Breast epithelium (tissue), 4 donors: ENCODE measurements at regions not wholly inside any gene's neighbourhood (a gene's known extent, or its start where the extent isn't known, plus 50 kb on each side); places are given as distances from the start of the nearest gene placed in this dataset.

Experiments
- DNase-seq, 2 donors: peaks; one replicate each; pipeline ENCODE4 v3.0.0-alpha.2; 2019; ENCODE audit warnings: low spot score in 2 of 2
- H3K27ac ChIP-seq, 2 donors: fragments of 200-600 bp; sonication (generic) in 1 of 2; one replicate each; pipeline ENCODE4 v1.5.1; 2016 to 2019; ENCODE audit warnings: mild to moderate bottlenecking in 1 of 2
- H3K27me3 ChIP-seq, 2 donors: fragments of 200-600 bp; sonication (generic) in 1 of 2; one replicate each; pipeline versions ENCODE4 v1.5.1 to v1.6.0; 2017 to 2019; ENCODE audit warnings: control low read depth in 1 of 2, mild to moderate bottlenecking in 1 of 2
- H3K36me3 ChIP-seq: fragments of 200-600 bp; one replicate; pipeline ENCODE4 v1.5.1; 2019
- H3K4me1 ChIP-seq, 2 donors: fragments of 200-600 bp; sonication (generic); one replicate each; pipeline ENCODE4 v1.5.1; 2016 to 2019; ENCODE audit warnings: control low read depth in 1 of 2
- H3K4me3 ChIP-seq, 3 donors: fragments of 200-600 bp; sonication (generic); 1 replicate in 2 of 3; 2 replicates in 1 of 3; pipeline ENCODE4 v1.5.1; 2016 to 2019; ENCODE audit warnings: mild to moderate bottlenecking in 3 of 3, moderate library complexity in 2 of 3
- H3K9me3 ChIP-seq, 2 donors: fragments of 200-600 bp; sonication (generic) in 1 of 2; one replicate each; pipeline ENCODE4 v1.5.1; 2016 to 2019; ENCODE audit warnings: control low read depth in 1 of 2
- POLR2A ChIP-seq: fragments of 450-650 bp; IDR thresholded peaks from one replicate; pipeline ENCODE4 v1.6.1; 2016; ENCODE audit warnings: antibody characterized with exemption, mild to moderate bottlenecking, moderate library complexity
- POLR2AphosphoS5 ChIP-seq, 3 donors: sonication (generic); formaldehyde crosslinking; IDR thresholded peaks; one replicate each; pipeline ENCODE4 v1.6.1; 2017; ENCODE audit warnings: antibody characterized with exemption in 3 of 3
- intact Hi-C: fragments of 100-400 bp; cut with DNase I; formaldehyde crosslinking; loops from one replicate; pipeline ENCODE4 v1.15.1; 2023; ENCODE audit warnings: low total_unique reads
- TF ChIP-seq, protein P1 (sequence below), 3 donors: fragments of 450-650 bp; IDR thresholded peaks; one replicate each; pipeline ENCODE4 v1.5.1; 2016 to 2017; ENCODE audit warnings: antibody characterized with exemption in 3 of 3, mild to moderate bottlenecking in 3 of 3, moderate library complexity in 3 of 3

GRCh38 chr5:33059081-33059480, 348.0 kb downstream of the NPR3 start:
- Histone ChIP-seq H3K27me3 (no peaks in the 10 kb centered on the region), H3K9me3 (peaks cover 6 to 12% of the 10 kb centered on the region in 2 donors), H3K27ac (no peak overlapping the region), H3K36me3 (no peaks in the 10 kb centered on the region), H3K4me1 (no peaks in the 10 kb centered on the region), H3K4me3 (no peak overlapping the region)
- no peak for DNase-seq
- intact Hi-C loops = no loop called here
- TF ChIP-seq POLR2AphosphoS5 (IDR thresholded peaks at IDR 0.05) (no peak), POLR2A (no peak)
- TF ChIP-seq, protein P1, sequence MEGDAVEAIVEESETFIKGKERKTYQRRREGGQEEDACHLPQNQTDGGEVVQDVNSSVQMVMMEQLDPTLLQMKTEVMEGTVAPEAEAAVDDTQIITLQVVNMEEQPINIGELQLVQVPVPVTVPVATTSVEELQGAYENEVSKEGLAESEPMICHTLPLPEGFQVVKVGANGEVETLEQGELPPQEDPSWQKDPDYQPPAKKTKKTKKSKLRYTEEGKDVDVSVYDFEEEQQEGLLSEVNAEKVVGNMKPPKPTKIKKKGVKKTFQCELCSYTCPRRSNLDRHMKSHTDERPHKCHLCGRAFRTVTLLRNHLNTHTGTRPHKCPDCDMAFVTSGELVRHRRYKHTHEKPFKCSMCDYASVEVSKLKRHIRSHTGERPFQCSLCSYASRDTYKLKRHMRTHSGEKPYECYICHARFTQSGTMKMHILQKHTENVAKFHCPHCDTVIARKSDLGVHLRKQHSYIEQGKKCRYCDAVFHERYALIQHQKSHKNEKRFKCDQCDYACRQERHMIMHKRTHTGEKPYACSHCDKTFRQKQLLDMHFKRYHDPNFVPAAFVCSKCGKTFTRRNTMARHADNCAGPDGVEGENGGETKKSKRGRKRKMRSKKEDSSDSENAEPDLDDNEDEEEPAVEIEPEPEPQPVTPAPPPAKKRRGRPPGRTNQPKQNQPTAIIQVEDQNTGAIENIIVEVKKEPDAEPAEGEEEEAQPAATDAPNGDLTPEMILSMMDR (IDR thresholded peaks at IDR 0.05) = no peak

DNA sequence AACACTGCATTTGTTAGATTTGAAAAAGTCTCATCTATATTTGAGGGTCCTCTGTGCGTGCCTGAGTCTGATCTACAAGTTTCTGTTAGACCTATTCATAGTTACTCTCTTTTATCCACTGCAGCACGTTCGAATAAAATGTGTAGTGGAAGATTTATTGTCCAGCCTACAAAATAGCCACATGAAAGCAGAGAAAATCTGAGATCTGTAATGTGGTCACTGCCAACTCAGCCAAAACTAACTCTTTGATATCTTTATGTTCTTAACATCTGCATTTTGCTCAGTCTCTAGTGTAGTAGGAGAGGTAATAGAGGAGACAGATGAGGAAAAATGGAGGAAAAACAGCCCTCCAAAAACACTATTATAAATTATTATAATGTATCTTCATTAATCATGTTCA, 354.0 kb downstream of the NPR3 start:
- intact Hi-C loops = no loop called here
- H3K27me3 ChIP-seq = no peaks in the 10 kb centered on the region
- TF ChIP-seq POLR2A (no peak), POLR2AphosphoS5 (IDR thresholded peaks at IDR 0.05) (no peak)
- TF ChIP-seq, protein P1 (IDR thresholded peaks at IDR 0.05) = no peak

DNA sequence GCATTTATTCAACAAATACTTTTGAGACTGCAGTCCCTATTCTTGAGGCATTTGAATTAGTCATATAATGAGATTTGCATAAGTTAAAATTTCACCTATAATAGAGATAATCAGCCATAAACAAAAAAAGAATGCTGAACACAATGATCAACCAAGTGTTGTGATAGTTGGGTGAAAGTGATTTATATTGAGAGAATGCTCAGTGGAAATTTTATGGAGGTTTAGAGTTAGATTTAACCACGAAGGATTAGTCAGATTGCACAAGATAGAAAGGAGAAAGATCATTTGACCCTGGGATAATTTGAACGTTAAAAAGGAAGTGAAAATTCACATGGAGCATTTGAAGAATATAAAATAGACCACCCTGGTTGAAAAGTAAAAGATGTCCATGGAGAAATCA, 356.2 kb downstream of the NPR3 start:
- Histone ChIP-seq H3K36me3 (no peaks in the 10 kb centered on the region), H3K27ac (no peak overlapping the region), H3K9me3 (no peaks in the 10 kb centered on the region), H3K27me3 (no peaks in the 10 kb centered on the region), H3K4me1 (no peaks in the 10 kb centered on the region), H3K4me3 (no peak overlapping the region)
- TF ChIP-seq POLR2AphosphoS5 (IDR thresholded peaks at IDR 0.05) = no peak
- TF ChIP-seq, protein P1 (IDR thresholded peaks at IDR 0.05) = no peak
- TF ChIP-seq POLR2A = no peak
- no peak for DNase-seq
- intact Hi-C loops = no loop called here

More for the DNA sequence above, 354.0 kb downstream of the NPR3 start:
- H3K9me3 ChIP-seq = no peaks in the 10 kb centered on the region
- H3K4me3 ChIP-seq = no peak overlapping the region
- DNase-seq = no peak
- H3K36me3 ChIP-seq = no peaks in the 10 kb centered on the region
- no peaks in the 10 kb centered on the region for H3K4me1 ChIP-seq
- H3K27ac ChIP-seq = no peak overlapping the region

DNA sequence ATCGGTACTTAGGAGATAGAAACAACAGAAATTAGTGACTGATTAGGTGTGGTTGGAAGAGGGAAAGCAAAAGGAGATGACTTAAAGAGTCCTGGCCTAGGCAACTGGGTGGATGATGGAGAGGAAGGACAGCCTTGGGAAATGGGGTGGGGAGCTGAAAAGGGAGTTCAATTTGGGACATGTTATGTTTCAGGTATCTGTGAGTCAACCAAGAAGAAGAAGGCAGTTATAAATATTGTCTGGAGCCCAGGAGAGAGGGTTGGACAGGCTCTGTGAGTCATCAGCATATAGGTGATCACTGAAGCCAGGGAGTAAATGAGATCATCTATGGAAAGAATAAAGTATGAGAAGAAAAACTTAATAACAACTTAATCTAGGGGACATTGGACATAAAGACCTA, 357.7 kb downstream of the NPR3 start:
- intact Hi-C loops = no loop called here
- no peak overlapping the region for H3K4me3 ChIP-seq
- no peaks in the 10 kb centered on the region for H3K36me3 ChIP-seq
- H3K27ac ChIP-seq = no peak overlapping the region
- TF ChIP-seq POLR2A (no peak), POLR2AphosphoS5 (IDR thresholded peaks at IDR 0.05) (no peak)
- H3K4me1 ChIP-seq = no peaks in the 10 kb centered on the region
- DNase-seq = no peak
- H3K27me3 ChIP-seq = no peaks in the 10 kb centered on the region
- no peaks in the 10 kb centered on the region for H3K9me3 ChIP-seq

DNA sequence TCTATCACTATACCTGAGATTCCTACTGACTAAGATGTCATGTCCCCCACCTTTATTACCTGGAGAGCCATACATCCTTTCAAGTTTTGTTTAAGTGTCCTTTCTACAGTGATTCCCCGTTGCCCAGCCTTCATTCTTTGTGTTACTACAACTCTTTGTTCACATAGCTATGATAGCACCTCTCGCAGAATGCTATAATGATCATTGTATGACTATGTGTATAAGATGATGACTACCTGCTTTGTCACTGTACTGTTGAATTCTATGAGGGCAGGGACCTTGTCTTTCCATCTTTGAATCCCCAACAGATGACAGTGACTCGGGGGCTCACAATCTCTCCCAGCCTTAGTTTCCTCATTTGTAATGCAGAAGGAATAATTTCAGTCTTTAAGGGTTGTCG, 361.2 kb downstream of the NPR3 start:
- Histone ChIP-seq H3K27ac (no peak overlapping the region), H3K36me3 (no peaks in the 10 kb centered on the region), H3K4me3 (no peak overlapping the region), H3K4me1 (no peaks in the 10 kb centered on the region), H3K9me3 (no peaks in the 10 kb centered on the region), H3K27me3 (no peaks in the 10 kb centered on the region)
- intact Hi-C loops = loop anchor here (2.0 kb wide), 1 partner anchor 59 kb away; no protein-coding TSS in a partner anchor
- DNase-seq = no peak
- TF ChIP-seq POLR2AphosphoS5 (IDR thresholded peaks at IDR 0.05) = no peak
- TF ChIP-seq POLR2A = no peak
- TF ChIP-seq, protein P1 (IDR thresholded peaks at IDR 0.05) = no peak

DNA sequence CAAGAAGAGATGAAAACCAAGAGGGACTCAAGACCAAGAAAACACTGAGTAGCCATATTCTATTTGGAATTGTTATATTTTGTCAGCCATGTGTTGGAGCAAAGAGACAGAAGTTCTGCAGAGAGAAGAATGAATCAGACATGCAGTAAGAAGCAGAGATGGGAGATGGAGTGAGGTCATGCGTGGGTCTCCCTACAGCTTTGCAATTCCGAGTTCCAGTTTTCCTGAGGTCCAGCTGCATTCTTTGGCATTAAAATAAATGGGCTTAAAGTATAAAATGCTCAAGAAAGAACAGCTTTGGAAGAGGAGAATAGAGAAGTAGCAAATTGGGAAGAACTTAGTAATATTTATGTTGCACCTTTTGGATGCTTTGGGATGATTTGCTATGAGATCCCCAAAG, 361.6 kb downstream of the NPR3 start:
- no peak overlapping the region for H3K27ac ChIP-seq
- no peaks in the 10 kb centered on the region for H3K9me3 ChIP-seq
- no peaks in the 10 kb centered on the region for H3K27me3 ChIP-seq
- H3K4me3 ChIP-seq = no peak overlapping the region
- intact Hi-C loops = loop anchor here (2.0 kb wide), 1 partner anchor 60 kb away; no protein-coding TSS in a partner anchor
- DNase-seq = no peak
- no peaks in the 10 kb centered on the region for H3K36me3 ChIP-seq
- no peaks in the 10 kb centered on the region for H3K4me1 ChIP-seq
- TF ChIP-seq, protein P1 (IDR thresholded peaks at IDR 0.05) = no peak
- TF ChIP-seq POLR2AphosphoS5 (IDR thresholded peaks at IDR 0.05) (no peak), POLR2A (no peak)
